HCT116 (cell line): ENCODE measurements at regions not wholly inside any gene's neighbourhood (a gene's known extent, or its start where the extent isn't known, plus 50 kb on each side); places are given as distances from the start of the nearest gene placed in this dataset.

Experiments used
- ATAC-seq: fragments of 200-7000 bp; cut with Tn5 transposase; 2 replicates; pipeline ENCODE4 v1.9.1; 2020; ENCODE audit warnings: mild to moderate bottlenecking, moderate library complexity
- BruUV-seq: library from RNA; stranded (reverse); fragments of 400-500 nt; replicated peaks from 2 replicates; lab custom pipeline; 2021; lab: Mats Ljungman, UMichigan
- CTCF ChIA-PET: fragments of 300-600 bp; sonication (Branson Sonifier 250); formaldehyde crosslinking; loops from one replicate; lab custom pipeline; 2021; ENCODE audit warnings: antibody characterized with exemption; lab: Charles Lee
- POLR2A ChIA-PET: fragments of 300-600, 350-600 bp; sonication (Branson Sonifier 250); formaldehyde crosslinking; loops from one replicate; lab custom pipeline; 2021; ENCODE audit warnings: antibody characterized with exemption; lab: Charles Lee
- RAD21 ChIA-PET, 2 experiments: fragments of 300-600 bp; sonication (Branson Sonifier 250); formaldehyde crosslinking; loops; one replicate each; lab custom pipeline; 2023; ENCODE audit warnings: low total read pairs in 2 of 2; ENCODE audit not compliant: uncharacterized antibody in 2 of 2, unreplicated experiment in 2 of 2, low non-redundant PET in 1 of 2; lab: Charles Lee
- DNase-seq: peaks from one replicate; pipeline ENCODE4 v3.0.0-alpha.2; 2010; ENCODE audit warnings: low read depth, low spot score
- H2AFZ ChIP-seq: fragments of 200-600 bp; shearing (Covaris generic), sonication (generic); 2 replicates; pipeline ENCODE4 v1.6.1; 2017; ENCODE audit warnings: low read depth, mixed run types, mixed read lengths, antibody characterized with exemption, low read length; ENCODE audit not compliant: poor library complexity, severe bottlenecking
- H3K27ac ChIP-seq: 2 replicates; pipeline ENCODE4 v1.5.1; 2012; ENCODE audit warnings: low read depth, low read length
- H3K27me3 ChIP-seq: fragments of 200-600 bp; sonication (generic); 2 replicates; pipeline ENCODE4 v1.6.1; 2016; ENCODE audit warnings: mixed run types, low read length, mixed read lengths; ENCODE audit not compliant: insufficient read depth
- H3K36me3 ChIP-seq, 2 experiments: fragments of 200-500 bp in 1 of 2; fragments of 200-600 bp in 1 of 2; sonication (Bioruptor generic) in 1 of 2; sonication (generic) in 1 of 2; 2 replicates each; pipeline versions ENCODE4 v1.5.1 to v1.6.1; 2014 to 2016; ENCODE audit warnings: low read length in 2 of 2, inconsistent platforms in 1 of 2, mixed read lengths in 1 of 2, mixed run types in 1 of 2; ENCODE audit not compliant: insufficient read depth in 2 of 2, control insufficient read depth in 1 of 2
- H3K4me1 ChIP-seq, 2 experiments: fragments of 200-600 bp in 1 of 2; sonication (generic) in 1 of 2; 2 replicates each; pipeline versions ENCODE4 v1.5.1 to v1.6.1; 2012 to 2017; ENCODE audit warnings: low read length in 2 of 2, inconsistent platforms in 1 of 2, mild to moderate bottlenecking in 1 of 2, mixed read lengths in 1 of 2, mixed run types in 1 of 2, moderate library complexity in 1 of 2; ENCODE audit not compliant: insufficient read depth in 2 of 2, control insufficient read depth in 1 of 2
- H3K4me2 ChIP-seq: fragments of 200-600 bp; sonication (generic); 2 replicates; pipeline ENCODE4 v1.6.1; 2017; ENCODE audit warnings: mixed run types, low read length, mixed read lengths
- H3K4me3 ChIP-seq, 2 experiments: fragments of 200-600 bp in 1 of 2; sonication (generic) in 1 of 2; replicated peaks in 1 of 2; 2 replicates each; pipeline ENCODE4 v1.5.1; 2011 to 2016; ENCODE audit warnings: low read length in 2 of 2, control low read depth in 1 of 2, low read depth in 1 of 2, mild to moderate bottlenecking in 1 of 2, mixed read lengths in 1 of 2, mixed run types in 1 of 2
- H3K79me2 ChIP-seq: fragments of 200-600 bp; sonication (generic); 2 replicates; pipeline ENCODE4 v1.6.1; 2017; ENCODE audit warnings: mild to moderate bottlenecking, mixed run types, low read length, moderate library complexity, mixed read lengths; ENCODE audit not compliant: insufficient read depth
- H3K9ac ChIP-seq: fragments of 200-600 bp; sonication (generic); 2 replicates; pipeline ENCODE4 v1.6.1; 2016; ENCODE audit warnings: low read length, mixed read lengths
- H3K9me2 ChIP-seq: fragments of 200-600 bp; sonication (generic), shearing (Covaris generic); 2 replicates; pipeline ENCODE4 v1.6.1; 2017; ENCODE audit warnings: mixed run types, mild to moderate bottlenecking, moderate library complexity; ENCODE audit not compliant: insufficient read depth
- H3K9me3 ChIP-seq, 2 experiments: fragments of 200-500 bp in 1 of 2; fragments of 200-600 bp in 1 of 2; sonication (Bioruptor generic) in 1 of 2; sonication (generic) in 1 of 2; 2 replicates each; pipeline ENCODE4 v1.6.1; 2014 to 2017; ENCODE audit warnings: low read length in 2 of 2, mixed read lengths in 2 of 2, inconsistent platforms in 1 of 2, low read depth in 1 of 2, mild to moderate bottlenecking in 1 of 2, mixed run types in 1 of 2, moderate library complexity in 1 of 2; ENCODE audit not compliant: control insufficient read depth in 1 of 2, insufficient read depth in 1 of 2
- H4K20me1 ChIP-seq: fragments of 200-600 bp; sonication (generic), shearing (Covaris generic); 2 replicates; pipeline ENCODE4 v1.6.1; 2017; ENCODE audit warnings: mixed run types, mild to moderate bottlenecking, moderate library complexity; ENCODE audit not compliant: insufficient read depth
- ATF3 ChIP-seq: IDR thresholded peaks from 2 replicates; pipeline ENCODE4 v1.6.1; 2012
- CBX3 ChIP-seq: IDR thresholded peaks from 2 replicates; pipeline ENCODE4 v1.6.1; 2012; ENCODE audit warnings: low read depth
- EGR1 ChIP-seq: IDR thresholded peaks from 2 replicates; pipeline ENCODE4 v1.6.1; 2012; ENCODE audit warnings: low read depth
- EZH2phosphoT487 ChIP-seq: fragments of 200-600 bp; IDR thresholded peaks from 2 replicates; pipeline ENCODE4 v1.6.1; 2018; ENCODE audit warnings: antibody characterized with exemption, borderline replicate concordance
- FOSL1 ChIP-seq: IDR thresholded peaks from 2 replicates; pipeline ENCODE4 v1.6.1; 2012; ENCODE audit warnings: low read depth
- JUND ChIP-seq: IDR thresholded peaks from 2 replicates; pipeline ENCODE4 v1.6.1; 2012
- MAX ChIP-seq: IDR thresholded peaks from 2 replicates; pipeline ENCODE4 v1.6.1; 2012
- POLR2A ChIP-seq: IDR thresholded peaks from 2 replicates; pipeline ENCODE4 v1.7.0; 2011; ENCODE audit warnings: borderline replicate concordance; ENCODE audit not compliant: insufficient read depth, insufficient read length; ENCODE audit errors: extremely low read depth
- POLR2AphosphoS5 ChIP-seq: IDR thresholded peaks from 2 replicates; pipeline ENCODE4 v1.6.1; 2011; ENCODE audit warnings: mild to moderate bottlenecking, low read depth, low read length, moderate library complexity
- SIN3A ChIP-seq: IDR thresholded peaks from 2 replicates; pipeline ENCODE4 v1.6.1; 2012; ENCODE audit warnings: low read depth
- SP1 ChIP-seq: IDR thresholded peaks from 2 replicates; pipeline ENCODE4 v1.6.1; 2012; ENCODE audit warnings: low read depth
- SRF ChIP-seq: IDR thresholded peaks from 2 replicates; pipeline ENCODE4 v1.6.1; 2012; ENCODE audit warnings: low read depth
- TCF7L2 ChIP-seq: IDR thresholded peaks from 2 replicates; pipeline ENCODE4 v1.7.0; 2011; ENCODE audit warnings: borderline replicate concordance, inconsistent platforms; ENCODE audit not compliant: insufficient read depth, insufficient read length; ENCODE audit errors: extremely low read depth
- YY1 ChIP-seq: IDR thresholded peaks from 2 replicates; pipeline ENCODE4 v1.6.1; 2011; ENCODE audit warnings: low read length, low read depth, moderate library complexity, mild to moderate bottlenecking; ENCODE audit not compliant: insufficient replicate concordance; ENCODE audit errors: extremely low read depth
- ZBTB33 ChIP-seq: IDR thresholded peaks from 2 replicates; pipeline ENCODE4 v1.6.1; 2011; ENCODE audit warnings: mild to moderate bottlenecking, low read length, moderate library complexity; ENCODE audit not compliant: insufficient replicate concordance; ENCODE audit errors: extremely low read depth
- ZFX ChIP-seq: fragments of 450-650 bp; IDR thresholded peaks from 2 replicates; pipeline ENCODE4 v1.6.1; 2017
- ZNF274 ChIP-seq: fragments of 200-500 bp; sonication (Bioruptor generic); IDR thresholded peaks from 2 replicates; pipeline ENCODE4 v1.6.1; 2014; ENCODE audit warnings: mild to moderate bottlenecking, low read depth, low read length, inconsistent platforms
- intact Hi-C: fragments of 100-400 bp; cut with micrococcal nuclease; formaldehyde crosslinking; loops from 2 replicates; pipeline ENCODE4 v1.10.0; 2022

- H3K27ac ChIP-seq = no peak overlapping the region
- no peaks in the 10 kb centered on the region for H3K9me2 ChIP-seq
- no peaks in the 10 kb centered on the region for H3K36me3 ChIP-seq
- no peak for ATAC-seq
- intact Hi-C loops = no loop called here
- BruUV-seq = no TSS peak
- ChIA-PET CTCF (no interaction called here), RAD21 (no interaction called here), POLR2A (no interaction called here)
- H3K79me2 ChIP-seq = no peaks in the 10 kb centered on the region
- no peaks in the 10 kb centered on the region for H3K9me3 ChIP-seq
- no peak overlapping the region for H3K4me3 ChIP-seq
- no peak overlapping the region for H3K9ac ChIP-seq
- H4K20me1 ChIP-seq = no peaks in the 10 kb centered on the region
- H3K4me2 ChIP-seq = no peak overlapping the region
- no peak for TF ChIP-seq ZNF274
- no peak for TF ChIP-seq SP1
- no peak for TF ChIP-seq ZFX
- TF ChIP-seq TCF7L2 = no peak
- no peak for TF ChIP-seq YY1
- no peak for TF ChIP-seq SIN3A
- no peak for TF ChIP-seq SRF
- no peak for TF ChIP-seq ZBTB33
- no peak for TF ChIP-seq EGR1
- no peak for TF ChIP-seq MAX
- no peak for TF ChIP-seq FOSL1
- no peak for TF ChIP-seq ATF3
- no peak for TF ChIP-seq CBX3
- TF ChIP-seq JUND = no peak
- no peak for TF ChIP-seq EZH2phosphoT487
- TF ChIP-seq POLR2AphosphoS5 = no peak
- TF ChIP-seq POLR2A = no peak
- H3K27me3 ChIP-seq = no peaks in the 10 kb centered on the region
- no peak overlapping the region for H2AFZ ChIP-seq
- no peak for DNase-seq
- H3K4me1 ChIP-seq = peaks cover 0 to 6% of the 10 kb centered on the region in 2 experiments; a peak in 1 of 4 replicates
Measured at GRCh38 chrX:68895778-68896177, 67.0 kb downstream of the EFNB1 start.
